Nephron (organoid): ENCODE measurements at regions not wholly inside any gene's neighbourhood (a gene's known extent, or its start where the extent isn't known, plus 50 kb on each side); places are given as distances from the start of the nearest gene placed in this dataset.

Experiments
- H3K27ac Mint-ChIP-seq, 3 experiments: 2 replicates each; pipeline ENCODE4 v1.8.0; 2020; ENCODE audit warnings: mixed read lengths in 3 of 3, mild to moderate bottlenecking in 2 of 3, moderate library complexity in 1 of 3
- H3K27me3 Mint-ChIP-seq: 2 replicates; pipeline ENCODE4 v1.8.0; 2021; ENCODE audit warnings: low read depth, mild to moderate bottlenecking, moderate library complexity, mixed read lengths
- H3K36me3 Mint-ChIP-seq: 2 replicates; pipeline ENCODE4 v1.8.0; 2020; ENCODE audit warnings: low read depth, mixed read lengths
- H3K4me1 Mint-ChIP-seq: 2 replicates; pipeline ENCODE4 v1.8.0; 2020; ENCODE audit warnings: mixed read lengths
- H3K4me3 Mint-ChIP-seq, 3 experiments: 2 replicates each; pipeline ENCODE4 v1.8.0; 2020; ENCODE audit warnings: mild to moderate bottlenecking in 3 of 3, mixed read lengths in 3 of 3, moderate library complexity in 2 of 3
- H3K9me3 Mint-ChIP-seq: 2 replicates; pipeline ENCODE4 v1.8.0; 2020; ENCODE audit warnings: mixed read lengths
- CTCF ChIP-seq, 3 experiments: fragments of 200-600 bp; sonication (generic); IDR thresholded peaks; one replicate each; pipeline ENCODE4 v1.5.0; 2021; ENCODE audit warnings: antibody characterized with exemption in 3 of 3; ENCODE audit not compliant: unreplicated experiment in 3 of 3

DNA sequence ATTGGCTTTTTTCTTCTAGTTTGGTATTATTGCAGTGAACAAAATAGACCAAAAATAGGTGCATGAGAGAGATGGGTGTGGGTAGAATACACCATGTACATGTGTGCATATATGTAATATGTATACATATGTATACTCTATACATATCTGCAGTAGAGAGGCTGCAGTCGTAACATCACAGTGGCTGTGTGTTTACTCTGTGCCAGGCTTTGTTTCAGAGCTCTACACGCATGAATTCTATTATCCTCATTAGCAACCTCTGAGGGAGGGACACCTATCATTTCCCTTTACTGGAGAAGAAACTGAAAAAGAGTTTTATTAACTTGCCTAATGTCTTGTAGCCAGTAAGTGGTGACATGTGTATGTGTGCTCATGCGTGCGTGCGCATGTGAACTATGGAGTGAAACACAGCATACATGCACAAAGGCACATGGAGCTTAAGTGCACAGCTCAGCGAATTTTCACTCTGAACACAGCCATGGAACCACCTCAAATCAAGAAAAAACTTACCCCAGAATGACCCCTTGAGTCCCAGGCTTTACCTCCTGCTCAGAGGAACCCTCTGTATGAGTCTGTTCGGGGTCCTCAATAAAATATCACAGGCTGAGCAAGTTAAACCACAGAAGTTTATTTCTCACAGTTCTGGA is 452.5 kb downstream of the CDH26 start:
- H3K4me3 Mint-ChIP-seq = no peak overlapping the region
- no peaks in the 10 kb centered on the region for H3K4me1 Mint-ChIP-seq
- no peak overlapping the region for H3K27ac Mint-ChIP-seq
- no peak for TF ChIP-seq CTCF (IDR thresholded peaks at IDR 0.05; ENCODE audit: unreplicated experiment in 3 of 3)
- peaks cover 22% of the 10 kb centered on the region for H3K9me3 Mint-ChIP-seq
- H3K27me3 Mint-ChIP-seq = no peaks in the 10 kb centered on the region
- no peaks in the 10 kb centered on the region for H3K36me3 Mint-ChIP-seq

DNA sequence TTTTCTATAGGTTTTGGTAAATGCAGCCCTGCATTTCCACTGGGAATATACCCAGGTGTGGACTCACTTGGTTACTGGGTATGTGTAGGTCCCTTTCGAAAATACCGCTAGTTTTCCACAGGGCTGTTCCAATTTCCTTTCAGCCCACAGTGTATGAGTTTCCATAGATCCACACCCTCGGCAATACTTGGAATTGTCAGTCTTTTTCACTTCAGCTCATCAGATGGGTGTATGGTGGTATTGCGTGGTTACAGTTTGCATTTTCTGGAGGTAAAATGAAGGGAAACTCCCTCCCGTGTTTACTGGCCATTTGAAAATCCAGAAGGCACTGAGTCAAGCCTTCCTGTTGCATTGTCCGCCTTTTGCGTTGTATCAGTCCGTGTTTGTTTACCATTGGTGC is 453.6 kb downstream of the CDH26 start:
- Mint-ChIP-seq H3K4me3 (no peak overlapping the region), H3K27me3 (peaks cover 5% of the 10 kb centered on the region), H3K9me3 (peaks cover 22% of the 10 kb centered on the region), H3K4me1 (no peaks in the 10 kb centered on the region), H3K36me3 (no peaks in the 10 kb centered on the region), H3K27ac (no peak overlapping the region)
- no peak for TF ChIP-seq CTCF (IDR thresholded peaks at IDR 0.05; ENCODE audit: unreplicated experiment in 3 of 3)

DNA sequence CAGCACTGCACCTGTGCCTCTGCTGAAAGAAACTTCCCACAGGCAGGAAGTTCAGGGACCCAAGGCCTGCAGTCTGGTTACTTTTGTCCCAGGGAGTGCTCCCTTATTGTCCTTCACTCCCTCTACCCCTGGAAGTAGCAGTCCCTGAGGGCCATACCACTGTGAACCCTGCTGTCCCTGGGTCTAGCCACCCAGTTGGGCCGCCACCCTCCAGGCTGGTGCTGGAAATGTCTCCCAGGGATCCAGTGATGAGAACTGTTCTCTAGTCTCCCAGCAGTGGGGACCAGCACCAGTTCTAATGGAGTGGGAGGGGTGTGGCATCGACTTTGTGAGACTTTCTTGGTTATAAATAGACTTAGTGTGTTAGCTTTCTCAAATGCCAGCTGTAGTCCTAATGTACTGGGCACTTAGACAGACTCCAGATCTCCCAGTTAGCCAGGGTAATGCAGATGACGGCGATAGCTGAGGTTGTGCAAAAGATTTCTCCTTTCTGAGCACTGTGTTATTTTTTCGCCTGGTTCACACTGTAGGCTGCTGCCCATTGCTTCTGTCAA is 462.5 kb downstream of the CDH26 start:
- Mint-ChIP-seq H3K27me3 (peaks cover 10% of the 10 kb centered on the region), H3K9me3 (no peaks in the 10 kb centered on the region), H3K4me3 (no peak overlapping the region), H3K27ac (no peak overlapping the region), H3K4me1 (no peaks in the 10 kb centered on the region), H3K36me3 (no peaks in the 10 kb centered on the region)
- TF ChIP-seq CTCF (IDR thresholded peaks at IDR 0.05; ENCODE audit: unreplicated experiment in 3 of 3) = no peak

- Mint-ChIP-seq H3K9me3 (no peaks in the 10 kb centered on the region), H3K27ac (no peak overlapping the region), H3K27me3 (peaks cover 6% of the 10 kb centered on the region), H3K4me1 (no peaks in the 10 kb centered on the region), H3K4me3 (no peak overlapping the region), H3K36me3 (no peaks in the 10 kb centered on the region)
- no peak for TF ChIP-seq CTCF (IDR thresholded peaks at IDR 0.05; ENCODE audit: unreplicated experiment in 3 of 3)
Measured at GRCh38 chr20:60422848-60423247, 464.6 kb downstream of the CDH26 start.

GRCh38 chr20:60424267-60424902 is 466.2 kb downstream of the CDH26 start:
- Mint-ChIP-seq H3K4me1 (no peaks in the 10 kb centered on the region), H3K27ac (no peak overlapping the region)

More at GRCh38 chr20:60424267-60424902, 466.2 kb downstream of the CDH26 start:
- Mint-ChIP-seq H3K36me3 (no peaks in the 10 kb centered on the region), H3K9me3 (no peaks in the 10 kb centered on the region), H3K4me3 (no peak overlapping the region), H3K27me3 (peaks cover 8% of the 10 kb centered on the region)
- no peak for TF ChIP-seq CTCF (IDR thresholded peaks at IDR 0.05; ENCODE audit: unreplicated experiment in 3 of 3)
